OCI-LY7 (cell line): ENCODE measurements at regions not wholly inside any gene's neighbourhood (a gene's known extent, or its start where the extent isn't known, plus 50 kb on each side); places are given as distances from the start of the nearest gene placed in this dataset.

ENCODE experiments used
- BruUV-seq: library from RNA; stranded (reverse); fragments of 400-500 nt; replicated peaks from 2 replicates; lab custom pipeline; 2021; lab: Mats Ljungman, UMichigan
- CTCF ChIA-PET: fragments of 300-600 bp; sonication (Branson Sonifier 250); formaldehyde crosslinking; loops from one replicate; lab custom pipeline; 2022; ENCODE audit warnings: antibody characterized with exemption; ENCODE audit not compliant: unreplicated experiment; lab: Charles Lee
- POLR2A ChIA-PET: fragments of 300-600 bp; sonication (Branson Sonifier 250); formaldehyde crosslinking; loops from one replicate; lab custom pipeline; 2022; ENCODE audit warnings: antibody characterized with exemption; lab: Charles Lee
- DNase-seq: peaks from one replicate; pipeline ENCODE4 v3.0.0-alpha.2; 2015; ENCODE audit warnings: low spot score
- H2AFZ ChIP-seq: fragments of 200-600 bp; sonication (generic), shearing (Covaris generic); 2 replicates; pipeline ENCODE4 v1.6.1; 2014; ENCODE audit warnings: mild to moderate bottlenecking, antibody characterized with exemption, low read length, moderate library complexity
- H3K27ac ChIP-seq: fragments of 200-600 bp; sonication (generic); 2 replicates; pipeline ENCODE4 v1.5.1; 2014; ENCODE audit warnings: mixed run types, low read depth, mild to moderate bottlenecking, moderate library complexity, low read length, inconsistent platforms; ENCODE audit not compliant: poor library complexity, severe bottlenecking
- H3K36me3 ChIP-seq: fragments of 200-600 bp; sonication (generic); 2 replicates; pipeline ENCODE4 v1.6.1; 2014; ENCODE audit warnings: mild to moderate bottlenecking, antibody characterized with exemption, low read length, moderate library complexity, mixed read lengths; ENCODE audit not compliant: insufficient read depth
- H3K4me1 ChIP-seq: fragments of 200-600 bp; sonication (generic); 2 replicates; pipeline ENCODE4 v1.5.1; 2014; ENCODE audit warnings: mild to moderate bottlenecking, low read length; ENCODE audit not compliant: insufficient read depth, poor library complexity, severe bottlenecking
- H3K4me2 ChIP-seq: fragments of 200-600 bp; sonication (generic); 2 replicates; pipeline ENCODE4 v1.6.1; 2014; ENCODE audit warnings: mild to moderate bottlenecking, low read length
- H3K4me3 ChIP-seq: fragments of 200-600 bp; sonication (generic); 2 replicates; pipeline ENCODE4 v1.5.1; 2014; ENCODE audit warnings: mild to moderate bottlenecking, low read depth, low read length; ENCODE audit not compliant: poor library complexity, severe bottlenecking
- H3K79me2 ChIP-seq: fragments of 200-600 bp; sonication (generic); 2 replicates; pipeline ENCODE4 v1.6.1; 2016; ENCODE audit warnings: low read depth, mild to moderate bottlenecking, low read length, moderate library complexity, mixed read lengths; ENCODE audit not compliant: insufficient read depth
- H3K9me2 ChIP-seq: fragments of 200-600 bp; sonication (generic); 2 replicates; pipeline ENCODE4 v1.6.1; 2016; ENCODE audit warnings: mild to moderate bottlenecking, low read length, mixed read lengths; ENCODE audit not compliant: insufficient read depth
- H3K9me3 ChIP-seq: fragments of 200-600 bp; sonication (generic); 2 replicates; pipeline ENCODE4 v1.6.1; 2014; ENCODE audit warnings: mild to moderate bottlenecking, mixed run types, low read length, mixed read lengths
- H4K20me1 ChIP-seq: fragments of 200-600 bp; sonication (generic); 2 replicates; pipeline ENCODE4 v1.6.1; 2014; ENCODE audit warnings: mild to moderate bottlenecking, antibody characterized with exemption, low read length, moderate library complexity, mixed read lengths; ENCODE audit not compliant: insufficient read depth
- CTCF ChIP-seq: fragments of 200-600 bp; sonication (generic); conservative IDR thresholded peaks from 2 replicates; pipeline ENCODE4 v1.5.1; 2014; ENCODE audit warnings: mild to moderate bottlenecking, antibody characterized with exemption, low read length, moderate library complexity, mixed read lengths
- EZH2phosphoT487 ChIP-seq: fragments of 200-600 bp; sonication (generic); IDR thresholded peaks from 2 replicates; pipeline ENCODE4 v1.6.1; 2018; ENCODE audit warnings: low read depth, borderline replicate concordance, mild to moderate bottlenecking, mixed run types, antibody characterized with exemption, low read length, moderate library complexity, mixed read lengths
- intact Hi-C: fragments of 100-400 bp; cut with micrococcal nuclease; formaldehyde crosslinking; loops from one replicate; pipeline ENCODE4 v1.10.0; 2022; ENCODE audit not compliant: unreplicated experiment

- H2AFZ ChIP-seq: no peak overlapping the region
- no peak for DNase-seq
- ChIA-PET CTCF (no interaction called here), POLR2A (no interaction called here)
- H3K9me3 ChIP-seq: no peaks in the 10 kb centered on the region
- H3K79me2 ChIP-seq: no peaks in the 10 kb centered on the region
- TF ChIP-seq EZH2phosphoT487: no peak
- no peaks in the 10 kb centered on the region for H3K36me3 ChIP-seq
- no TSS peak for BruUV-seq
- H4K20me1 ChIP-seq: no peaks in the 10 kb centered on the region
- H3K4me3 ChIP-seq: no peak overlapping the region
- no peak overlapping the region for H3K4me2 ChIP-seq
- no peaks in the 10 kb centered on the region for H3K4me1 ChIP-seq
- intact Hi-C loops: no loop called here
- H3K27ac ChIP-seq: no peak overlapping the region
- H3K9me2 ChIP-seq: no peaks in the 10 kb centered on the region
Observed at GRCh38 chr5:2670940-2671339, 80.5 kb downstream of the IRX2 start.

- no peaks in the 10 kb centered on the region for H3K9me2 ChIP-seq
- intact Hi-C loops: no loop called here
- POLR2A ChIA-PET: no interaction called here
- DNase-seq: no peak
- CTCF ChIA-PET: no interaction called here
- no peaks in the 10 kb centered on the region for H3K4me1 ChIP-seq
- no peaks in the 10 kb centered on the region for H4K20me1 ChIP-seq
- TF ChIP-seq CTCF: no peak
- TF ChIP-seq EZH2phosphoT487: no peak
- H3K4me3 ChIP-seq: no peak overlapping the region
- BruUV-seq: no TSS peak
- H2AFZ ChIP-seq: no peak overlapping the region
- no peaks in the 10 kb centered on the region for H3K36me3 ChIP-seq
- no peaks in the 10 kb centered on the region for H3K79me2 ChIP-seq
- no peak overlapping the region for H3K27ac ChIP-seq
- no peak overlapping the region for H3K4me2 ChIP-seq
- no peaks in the 10 kb centered on the region for H3K9me3 ChIP-seq
Observed at GRCh38 chr5:2669913-2670312, 81.6 kb downstream of the IRX2 start.

- no peak overlapping the region for H3K4me2 ChIP-seq
- H4K20me1 ChIP-seq: no peaks in the 10 kb centered on the region
- intact Hi-C loops: no loop called here
- H3K79me2 ChIP-seq: no peaks in the 10 kb centered on the region
- no peak for DNase-seq
- POLR2A ChIA-PET: no interaction called here
- no peak overlapping the region for H3K4me3 ChIP-seq
- H3K27ac ChIP-seq: no peak overlapping the region
- H3K9me3 ChIP-seq: no peaks in the 10 kb centered on the region
- H3K36me3 ChIP-seq: no peaks in the 10 kb centered on the region
- BruUV-seq: no TSS peak
- CTCF ChIA-PET: no interaction called here
- TF ChIP-seq EZH2phosphoT487: no peak
- TF ChIP-seq CTCF: no peak
- H3K4me1 ChIP-seq: no peaks in the 10 kb centered on the region
- no peaks in the 10 kb centered on the region for H3K9me2 ChIP-seq
- no peak overlapping the region for H2AFZ ChIP-seq
Observed at GRCh38 chr5:2669259-2669658, 82.2 kb downstream of the IRX2 start.
